HEK293 (cell line): ENCODE measurements at regions not wholly inside any gene's neighbourhood (a gene's known extent, or its start where the extent isn't known, plus 50 kb on each side); places are given as distances from the start of the nearest gene placed in this dataset.

Source experiments
- CTCF ChIA-PET: fragments of 350-600 bp; formaldehyde crosslinking; extraction: SDS; loops from one replicate; lab custom pipeline; 2021; ENCODE audit warnings: antibody characterized with exemption; lab: Yijun Ruan, JAX
- POLR2A ChIA-PET: fragments of 300-600 bp; formaldehyde crosslinking; extraction: SDS; loops from one replicate; lab custom pipeline; 2020; ENCODE audit warnings: antibody characterized with exemption, inconsistent platforms; lab: Yijun Ruan, JAX
- H3K27ac ChIP-seq: fragments of 200-500 bp; sonication (Bioruptor generic); 2 replicates; pipeline ENCODE4 v1.5.1; 2014; ENCODE audit warnings: low read depth, low read length, control low read depth, inconsistent platforms; ENCODE audit errors: extremely low read depth
- H3K36me3 ChIP-seq, 2 experiments: fragments of 200-500 bp in 1 of 2; sonication (Bioruptor generic) in 1 of 2; 1 replicate in 1 of 2; 2 replicates in 1 of 2; pipeline ENCODE4 v1.5.1; 2014 to 2017; ENCODE audit warnings: inconsistent platforms in 2 of 2, low read length in 2 of 2; ENCODE audit not compliant: control insufficient read depth in 2 of 2, insufficient read depth in 1 of 2
- H3K4me1 ChIP-seq: fragments of 200-500 bp; sonication (Bioruptor generic); 2 replicates; pipeline ENCODE4 v1.5.1; 2014; ENCODE audit warnings: mild to moderate bottlenecking, low read length, inconsistent platforms; ENCODE audit not compliant: control insufficient read depth, insufficient read depth
- H3K4me3 ChIP-seq: 2 replicates; pipeline ENCODE4 v1.5.1; 2011; ENCODE audit warnings: low read depth, mild to moderate bottlenecking, control low read depth, low read length, moderate library complexity
- H3K9me3 ChIP-seq: fragments of 200-500 bp; sonication (Bioruptor generic); 2 replicates; pipeline ENCODE4 v1.5.1; 2014; ENCODE audit warnings: low read depth, low read length, inconsistent platforms; ENCODE audit not compliant: control insufficient read depth, insufficient read depth
- GFI1B ChIP-seq: fragments of 450-650 bp; formaldehyde crosslinking; IDR thresholded peaks from 2 replicates; pipeline ENCODE4 v1.5.1; 2016; ENCODE audit warnings: missing biosample characterization, missing genetic modification characterization
- HOXC10 ChIP-seq: sonication (generic); formaldehyde crosslinking; IDR thresholded peaks from 2 replicates; pipeline ENCODE4 v1.8.1; 2023; ENCODE audit warnings: mild to moderate bottlenecking, missing genetic modification reagents
- KLF17 ChIP-seq: fragments of 450-650 bp; formaldehyde crosslinking; IDR thresholded peaks from 2 replicates; pipeline ENCODE4 v1.5.1; 2016; ENCODE audit warnings: missing biosample characterization, missing genetic modification characterization
- MYNN ChIP-seq: fragments of 450-650 bp; formaldehyde crosslinking; IDR thresholded peaks from 2 replicates; pipeline ENCODE4 v1.5.1; 2016; ENCODE audit warnings: missing biosample characterization, missing genetic modification characterization, borderline replicate concordance
- SP2 ChIP-seq: fragments of 450-650 bp; formaldehyde crosslinking; IDR thresholded peaks from 2 replicates; pipeline ENCODE4 v1.5.1; 2016; ENCODE audit warnings: missing biosample characterization, missing genetic modification characterization
- YY1 ChIP-seq: fragments of 450-650 bp; formaldehyde crosslinking; IDR thresholded peaks from 2 replicates; pipeline ENCODE4 v1.5.1; 2018; ENCODE audit warnings: missing biosample characterization, missing genetic modification characterization
- ZBTB1 ChIP-seq: fragments of 450-650 bp; formaldehyde crosslinking; IDR thresholded peaks from 2 replicates; pipeline ENCODE4 v1.5.1; 2016; ENCODE audit warnings: missing biosample characterization, missing genetic modification characterization
- ZNF133 ChIP-seq: fragments of 450-650 bp; formaldehyde crosslinking; IDR thresholded peaks from 2 replicates; pipeline ENCODE4 v1.5.1; 2016; ENCODE audit warnings: missing biosample characterization, missing genetic modification characterization
- ZNF184 ChIP-seq: fragments of 450-650 bp; IDR thresholded peaks from 2 replicates; pipeline ENCODE4 v1.5.1; 2018; ENCODE audit warnings: missing biosample characterization, mild to moderate bottlenecking, missing genetic modification characterization
- ZNF214 ChIP-seq: fragments of 450-650 bp; formaldehyde crosslinking; IDR thresholded peaks from 2 replicates; pipeline ENCODE4 v1.5.1; 2017; ENCODE audit warnings: missing biosample characterization, mild to moderate bottlenecking, missing genetic modification characterization, borderline replicate concordance
- ZNF223 ChIP-seq: fragments of 450-650 bp; formaldehyde crosslinking; IDR thresholded peaks from 2 replicates; pipeline ENCODE4 v1.5.1; 2016; ENCODE audit warnings: missing biosample characterization, missing genetic modification characterization
- ZNF248 ChIP-seq: fragments of 450-650 bp; formaldehyde crosslinking; IDR thresholded peaks from 2 replicates; pipeline ENCODE4 v1.5.1; 2017; ENCODE audit warnings: missing biosample characterization, missing genetic modification characterization
- ZNF558 ChIP-seq: fragments of 450-650 bp; formaldehyde crosslinking; IDR thresholded peaks from 2 replicates; pipeline ENCODE4 v1.5.1; 2016; ENCODE audit warnings: missing biosample characterization, missing genetic modification characterization
- ZNF610 ChIP-seq: fragments of 450-650 bp; formaldehyde crosslinking; IDR thresholded peaks from 2 replicates; pipeline ENCODE4 v1.5.1; 2016; ENCODE audit warnings: missing biosample characterization, missing genetic modification characterization, borderline replicate concordance
- ZNF664 ChIP-seq: fragments of 450-650 bp; formaldehyde crosslinking; IDR thresholded peaks from 2 replicates; pipeline ENCODE4 v1.5.1; 2016; ENCODE audit warnings: missing biosample characterization, missing genetic modification characterization
- ZNF785 ChIP-seq: fragments of 450-650 bp; formaldehyde crosslinking; IDR thresholded peaks from 2 replicates; pipeline ENCODE4 v1.5.1; 2016; ENCODE audit warnings: missing biosample characterization, missing genetic modification characterization
- TF ChIP-seq, protein P1 (sequence below): fragments of 450-650 bp; formaldehyde crosslinking; IDR thresholded peaks from 2 replicates; pipeline ENCODE4 v1.5.1; 2016; ENCODE audit warnings: missing biosample characterization, missing genetic modification characterization, low read depth
- TF ChIP-seq, protein P2 (sequence below): fragments of 450-650 bp; formaldehyde crosslinking; optimal IDR thresholded peaks from 2 replicates; pipeline ENCODE3; 2016; ENCODE audit warnings: missing biosample characterization, mild to moderate bottlenecking, missing genetic modification characterization
- TF ChIP-seq, protein P3 (sequence below): fragments of 450-650 bp; formaldehyde crosslinking; IDR thresholded peaks from 2 replicates; pipeline ENCODE4 v1.5.1; 2016; ENCODE audit warnings: missing biosample characterization, missing genetic modification characterization, borderline replicate concordance

DNA sequence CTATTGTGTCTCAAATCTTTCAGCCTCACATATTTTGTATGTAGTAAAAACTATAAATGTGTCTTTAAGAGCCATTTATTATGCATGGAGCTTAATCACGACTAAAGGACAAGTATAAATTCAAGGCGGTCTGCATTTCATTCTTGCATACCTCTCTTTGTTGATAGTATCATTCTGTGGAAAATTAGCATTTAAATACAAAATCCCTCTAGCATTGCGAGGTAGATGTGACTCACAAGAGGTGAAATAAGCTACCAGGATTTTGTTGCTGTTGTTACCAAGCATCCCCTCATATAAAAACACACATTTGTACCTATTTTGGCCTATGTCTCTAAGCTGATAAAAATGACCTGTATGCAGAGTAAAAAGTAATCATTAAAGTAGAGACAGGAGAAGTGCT lies 537.4 kb upstream of the LUZP2 start (continued):
- TF ChIP-seq, protein P1, sequence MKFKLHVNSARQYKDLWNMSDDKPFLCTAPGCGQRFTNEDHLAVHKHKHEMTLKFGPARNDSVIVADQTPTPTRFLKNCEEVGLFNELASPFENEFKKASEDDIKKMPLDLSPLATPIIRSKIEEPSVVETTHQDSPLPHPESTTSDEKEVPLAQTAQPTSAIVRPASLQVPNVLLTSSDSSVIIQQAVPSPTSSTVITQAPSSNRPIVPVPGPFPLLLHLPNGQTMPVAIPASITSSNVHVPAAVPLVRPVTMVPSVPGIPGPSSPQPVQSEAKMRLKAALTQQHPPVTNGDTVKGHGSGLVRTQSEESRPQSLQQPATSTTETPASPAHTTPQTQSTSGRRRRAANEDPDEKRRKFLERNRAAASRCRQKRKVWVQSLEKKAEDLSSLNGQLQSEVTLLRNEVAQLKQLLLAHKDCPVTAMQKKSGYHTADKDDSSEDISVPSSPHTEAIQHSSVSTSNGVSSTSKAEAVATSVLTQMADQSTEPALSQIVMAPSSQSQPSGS (tag by site-specific recombination) = no peak
- no peak for TF ChIP-seq MYNN
- no peak for TF ChIP-seq ZNF558 (tag by site-specific recombination)
- TF ChIP-seq ZNF664 (tag by site-specific recombination) = no peak
- TF ChIP-seq ZNF610 (tag by site-specific recombination) = no peak
- TF ChIP-seq, protein P2, sequence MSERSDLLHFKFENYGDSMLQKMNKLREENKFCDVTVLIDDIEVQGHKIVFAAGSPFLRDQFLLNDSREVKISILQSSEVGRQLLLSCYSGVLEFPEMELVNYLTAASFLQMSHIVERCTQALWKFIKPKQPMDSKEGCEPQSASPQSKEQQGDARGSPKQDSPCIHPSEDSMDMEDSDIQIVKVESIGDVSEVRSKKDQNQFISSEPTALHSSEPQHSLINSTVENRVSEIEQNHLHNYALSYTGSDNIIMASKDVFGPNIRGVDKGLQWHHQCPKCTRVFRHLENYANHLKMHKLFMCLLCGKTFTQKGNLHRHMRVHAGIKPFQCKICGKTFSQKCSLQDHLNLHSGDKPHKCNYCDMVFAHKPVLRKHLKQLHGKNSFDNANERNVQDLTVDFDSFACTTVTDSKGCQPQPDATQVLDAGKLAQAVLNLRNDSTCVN (tag by site-specific recombination) = no peak
- no peak for TF ChIP-seq KLF17 (tag by site-specific recombination)
- no peak for TF ChIP-seq ZNF184 (tag by site-specific recombination)
- TF ChIP-seq ZNF785 (tag by site-specific recombination) = no peak

GRCh38 chr11:23961503-23962338 lies 535.1 kb upstream of the LUZP2 start:
- H3K4me1 ChIP-seq = no peaks in the 10 kb centered on the region
- no peak overlapping the region for H3K4me3 ChIP-seq
- H3K27ac ChIP-seq = no peak overlapping the region
- no peaks in the 10 kb centered on the region for H3K36me3 ChIP-seq
- CTCF ChIA-PET = no interaction called here
- H3K9me3 ChIP-seq = no peaks in the 10 kb centered on the region
- TF ChIP-seq YY1 (no peak), GFI1B (tag by site-specific recombination) (no peak), ZNF223 (no peak), HOXC10 (no peak), SP2 (tag by site-specific recombination) (no peak), ZNF248 (tag by site-specific recombination) (no peak), ZBTB1 (no peak), ZNF133 (tag by site-specific recombination) (no peak), ZNF214 (tag by site-specific recombination) (no peak)
- TF ChIP-seq, protein P3, sequence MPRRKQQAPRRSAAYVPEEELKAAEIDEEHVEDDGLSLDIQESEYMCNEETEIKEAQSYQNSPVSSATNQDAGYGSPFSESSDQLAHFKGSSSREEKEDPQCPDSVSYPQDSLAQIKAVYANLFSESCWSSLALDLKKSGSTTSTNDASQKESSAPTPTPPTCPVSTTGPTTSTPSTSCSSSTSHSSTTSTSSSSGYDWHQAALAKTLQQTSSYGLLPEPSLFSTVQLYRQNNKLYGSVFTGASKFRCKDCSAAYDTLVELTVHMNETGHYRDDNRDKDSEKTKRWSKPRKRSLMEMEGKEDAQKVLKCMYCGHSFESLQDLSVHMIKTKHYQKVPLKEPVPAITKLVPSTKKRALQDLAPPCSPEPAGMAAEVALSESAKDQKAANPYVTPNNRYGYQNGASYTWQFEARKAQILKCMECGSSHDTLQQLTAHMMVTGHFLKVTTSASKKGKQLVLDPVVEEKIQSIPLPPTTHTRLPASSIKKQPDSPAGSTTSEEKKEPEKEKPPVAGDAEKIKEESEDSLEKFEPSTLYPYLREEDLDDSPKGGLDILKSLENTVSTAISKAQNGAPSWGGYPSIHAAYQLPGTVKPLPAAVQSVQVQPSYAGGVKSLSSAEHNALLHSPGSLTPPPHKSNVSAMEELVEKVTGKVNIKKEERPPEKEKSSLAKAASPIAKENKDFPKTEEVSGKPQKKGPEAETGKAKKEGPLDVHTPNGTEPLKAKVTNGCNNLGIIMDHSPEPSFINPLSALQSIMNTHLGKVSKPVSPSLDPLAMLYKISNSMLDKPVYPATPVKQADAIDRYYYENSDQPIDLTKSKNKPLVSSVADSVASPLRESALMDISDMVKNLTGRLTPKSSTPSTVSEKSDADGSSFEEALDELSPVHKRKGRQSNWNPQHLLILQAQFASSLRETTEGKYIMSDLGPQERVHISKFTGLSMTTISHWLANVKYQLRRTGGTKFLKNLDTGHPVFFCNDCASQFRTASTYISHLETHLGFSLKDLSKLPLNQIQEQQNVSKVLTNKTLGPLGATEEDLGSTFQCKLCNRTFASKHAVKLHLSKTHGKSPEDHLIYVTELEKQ = no peak
- POLR2A ChIA-PET = no interaction called here
